Keratinocyte (primary cell): ENCODE measurements at regions not wholly inside any gene's neighbourhood (a gene's known extent, or its start where the extent isn't known, plus 50 kb on each side); places are given as distances from the start of the nearest gene placed in this dataset.

Experiments
- DNase-seq: peaks from one replicate; pipeline ENCODE4 v3.0.0-alpha.2; 2011; ENCODE audit warnings: low read depth, missing footprints, low spot score
- FAIRE-seq: peaks from 2 replicates; lab custom pipeline; 2011; peaks lifted over from hg19 to GRCh38; lab: Jason Lieb, UNC
- H2AFZ ChIP-seq: 2 replicates; pipeline ENCODE4 v1.6.0; 2012; ENCODE audit warnings: low read length, control low read depth, inconsistent platforms; ENCODE audit not compliant: control insufficient read depth
- H3K27ac ChIP-seq: 2 replicates; pipeline ENCODE4 v1.5.1; 2011; ENCODE audit warnings: low read length; ENCODE audit not compliant: control insufficient read depth, insufficient read depth
- H3K27me3 ChIP-seq: 3 replicates; pipeline ENCODE4 v1.6.0; 2011; ENCODE audit warnings: low read length; ENCODE audit not compliant: control insufficient read depth, insufficient read depth; ENCODE audit errors: extremely low read depth
- H3K36me3 ChIP-seq, 2 experiments: 2 replicates in 1 of 2; 3 replicates in 1 of 2; pipeline ENCODE4 v1.5.1; 2011; ENCODE audit warnings: low read length in 2 of 2, mild to moderate bottlenecking in 1 of 2; ENCODE audit not compliant: control insufficient read depth in 2 of 2, insufficient read depth in 2 of 2; ENCODE audit errors: extremely low read depth in 1 of 2
- H3K4me1 ChIP-seq: 3 replicates; pipeline ENCODE4 v1.5.1; 2011; ENCODE audit warnings: low read length; ENCODE audit not compliant: control insufficient read depth, insufficient read depth; ENCODE audit errors: extremely low read depth
- H3K4me2 ChIP-seq: 3 replicates; pipeline ENCODE4 v1.6.0; 2011; ENCODE audit warnings: low read depth, low read length; ENCODE audit not compliant: control insufficient read depth, insufficient read depth; ENCODE audit errors: extremely low read depth
- H3K4me3 ChIP-seq, 3 experiments: fragments of 200-600 bp in 1 of 3; sonication (generic) in 1 of 3; 2 replicates in 2 of 3; 3 replicates in 1 of 3; pipeline ENCODE4 v1.5.1; 2011 to 2016; ENCODE audit warnings: low read length in 3 of 3, mild to moderate bottlenecking in 3 of 3, control low read depth in 2 of 3, inconsistent platforms in 1 of 3, low read depth in 1 of 3, mixed read lengths in 1 of 3, mixed run types in 1 of 3, moderate library complexity in 1 of 3; ENCODE audit not compliant: control insufficient read depth in 2 of 3, insufficient read depth in 2 of 3; ENCODE audit errors: extremely low read depth in 1 of 3
- H3K79me2 ChIP-seq: 2 replicates; pipeline ENCODE4 v1.6.0; 2012; ENCODE audit warnings: low read length; ENCODE audit not compliant: control insufficient read depth, insufficient read depth
- H3K9ac ChIP-seq: 3 replicates; pipeline ENCODE4 v1.6.0; 2011; ENCODE audit warnings: low read length; ENCODE audit not compliant: control insufficient read depth, insufficient read depth; ENCODE audit errors: extremely low read depth
- H3K9me1 ChIP-seq: 3 replicates; pipeline ENCODE4 v1.6.0; 2011; ENCODE audit warnings: low read length; ENCODE audit not compliant: control insufficient read depth, insufficient read depth; ENCODE audit errors: extremely low read depth
- H3K9me3 ChIP-seq: 2 replicates; pipeline ENCODE4 v1.5.1; 2012; ENCODE audit warnings: low read depth, low read length; ENCODE audit not compliant: control insufficient read depth
- H4K20me1 ChIP-seq: 3 replicates; pipeline ENCODE4 v1.6.0; 2011; ENCODE audit warnings: low read length; ENCODE audit not compliant: control insufficient read depth, insufficient read depth; ENCODE audit errors: extremely low read depth
- EZH2 ChIP-seq: IDR thresholded peaks from one replicate; pipeline ENCODE4 v1.6.1; 2012; ENCODE audit warnings: inconsistent platforms, mild to moderate bottlenecking, low read length, moderate library complexity
- dilution Hi-C: fragments of 300-500 bp; cut with MboI; formaldehyde crosslinking; loops from one replicate; pipeline ENCODE4 v1.7.0; 2020; ENCODE audit warnings: low sequenced_read_pairs; ENCODE audit not compliant: extremely low pct_ligation_motif_present
- TF ChIP-seq, protein P1 (sequence below), 3 experiments: IDR thresholded peaks in 1 of 3; conservative IDR thresholded peaks in 1 of 3; optimal IDR thresholded peaks in 1 of 3; 2 replicates in 2 of 3; 3 replicates in 1 of 3; pipeline versions ENCODE3 to v1.5.1; 2011; ENCODE audit warnings: low read length in 3 of 3, mild to moderate bottlenecking in 3 of 3, moderate library complexity in 2 of 3, control low read depth in 1 of 3, inconsistent platforms in 1 of 3; ENCODE audit not compliant: insufficient read depth in 2 of 3; ENCODE audit errors: extremely low read depth in 1 of 3

DNA sequence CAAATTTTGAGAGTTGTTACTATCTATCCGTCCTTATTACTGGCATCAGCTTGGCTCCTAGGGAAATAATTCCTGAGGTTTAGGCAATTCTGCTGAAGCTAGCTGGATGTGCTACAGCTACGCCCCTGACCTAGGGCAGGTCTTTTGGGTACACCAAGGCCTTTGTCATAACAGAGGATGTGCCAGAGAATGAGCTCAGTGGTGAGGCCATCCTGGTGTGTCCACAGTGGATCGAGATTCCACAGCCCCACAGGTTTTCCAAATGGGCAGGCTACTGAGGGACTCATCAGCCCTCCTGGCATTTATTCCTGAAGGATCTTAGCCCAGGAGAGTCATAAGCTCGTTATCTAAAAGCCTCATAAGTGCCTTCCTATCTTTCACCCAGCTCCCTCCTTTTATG lies 475.2 kb upstream of the USP24 start:
- H3K4me3 ChIP-seq, result no peak overlapping the region
- no peak for TF ChIP-seq EZH2
- TF ChIP-seq, protein P1, sequence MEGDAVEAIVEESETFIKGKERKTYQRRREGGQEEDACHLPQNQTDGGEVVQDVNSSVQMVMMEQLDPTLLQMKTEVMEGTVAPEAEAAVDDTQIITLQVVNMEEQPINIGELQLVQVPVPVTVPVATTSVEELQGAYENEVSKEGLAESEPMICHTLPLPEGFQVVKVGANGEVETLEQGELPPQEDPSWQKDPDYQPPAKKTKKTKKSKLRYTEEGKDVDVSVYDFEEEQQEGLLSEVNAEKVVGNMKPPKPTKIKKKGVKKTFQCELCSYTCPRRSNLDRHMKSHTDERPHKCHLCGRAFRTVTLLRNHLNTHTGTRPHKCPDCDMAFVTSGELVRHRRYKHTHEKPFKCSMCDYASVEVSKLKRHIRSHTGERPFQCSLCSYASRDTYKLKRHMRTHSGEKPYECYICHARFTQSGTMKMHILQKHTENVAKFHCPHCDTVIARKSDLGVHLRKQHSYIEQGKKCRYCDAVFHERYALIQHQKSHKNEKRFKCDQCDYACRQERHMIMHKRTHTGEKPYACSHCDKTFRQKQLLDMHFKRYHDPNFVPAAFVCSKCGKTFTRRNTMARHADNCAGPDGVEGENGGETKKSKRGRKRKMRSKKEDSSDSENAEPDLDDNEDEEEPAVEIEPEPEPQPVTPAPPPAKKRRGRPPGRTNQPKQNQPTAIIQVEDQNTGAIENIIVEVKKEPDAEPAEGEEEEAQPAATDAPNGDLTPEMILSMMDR (optimal IDR thresholded peaks at IDR 0.05 in 1 of 3, IDR thresholded peaks at IDR 0.05 in 1 of 3, conservative IDR thresholded peaks at IDR 0.05 in 1 of 3; ENCODE audit: extremely low read depth in 1 of 3, insufficient read depth in 2 of 3, low read length in 3 of 3), result no peak
- no peaks in the 10 kb centered on the region for H3K9me3 ChIP-seq
- no peaks in the 10 kb centered on the region for H3K9me1 ChIP-seq
- no peak for DNase-seq
- H4K20me1 ChIP-seq, result no peaks in the 10 kb centered on the region
- no peak overlapping the region for H3K9ac ChIP-seq
- H3K79me2 ChIP-seq, result no peaks in the 10 kb centered on the region
- H2AFZ ChIP-seq, result no peak overlapping the region
- H3K27ac ChIP-seq, result no peak overlapping the region
- no peak overlapping the region for H3K4me2 ChIP-seq
- dilution Hi-C loops, result no loop called here
- peaks cover 3% of the 10 kb centered on the region for H3K4me1 ChIP-seq
- H3K36me3 ChIP-seq, result no peaks in the 10 kb centered on the region
- FAIRE-seq, result no peak
- H3K27me3 ChIP-seq, result no peaks in the 10 kb centered on the region

DNA sequence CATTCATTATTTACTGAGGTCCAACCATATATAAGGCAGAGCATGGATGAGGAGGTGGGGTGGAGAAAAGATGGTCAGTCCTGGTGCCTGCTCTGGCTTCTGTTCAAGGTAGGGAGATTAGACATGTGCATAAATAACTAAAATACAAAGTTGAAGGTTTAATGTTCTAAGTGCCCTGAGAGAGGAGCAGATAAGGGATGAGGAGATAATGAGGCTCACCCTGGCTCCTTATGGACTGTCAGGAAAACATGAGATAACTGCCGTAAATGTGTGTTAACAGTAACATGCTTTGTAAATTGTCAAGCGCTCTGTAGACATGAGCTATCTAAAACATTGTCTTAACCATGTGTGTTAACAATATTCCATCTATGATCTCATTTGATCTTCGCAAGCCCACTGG lies 474.6 kb upstream of the USP24 start:
- no peaks in the 10 kb centered on the region for H3K9me1 ChIP-seq
- FAIRE-seq (no peak), DNase-seq (no peak)
- H3K36me3 ChIP-seq, result no peaks in the 10 kb centered on the region
- no peak overlapping the region for H2AFZ ChIP-seq
- no peaks in the 10 kb centered on the region for H3K9me3 ChIP-seq
- dilution Hi-C loops, result no loop called here
- H3K27me3 ChIP-seq, result no peaks in the 10 kb centered on the region
- H3K9ac ChIP-seq, result no peak overlapping the region
- TF ChIP-seq EZH2, result no peak
- TF ChIP-seq, protein P1 (optimal IDR thresholded peaks at IDR 0.05 in 1 of 3, IDR thresholded peaks at IDR 0.05 in 1 of 3, conservative IDR thresholded peaks at IDR 0.05 in 1 of 3; ENCODE audit: extremely low read depth in 1 of 3, insufficient read depth in 2 of 3, low read length in 3 of 3), result no peak
- H3K79me2 ChIP-seq, result no peaks in the 10 kb centered on the region
- H3K4me2 ChIP-seq, result no peak overlapping the region
- no peaks in the 10 kb centered on the region for H4K20me1 ChIP-seq
- H3K4me3 ChIP-seq, result no peak overlapping the region
- no peak overlapping the region for H3K27ac ChIP-seq
- no peaks in the 10 kb centered on the region for H3K4me1 ChIP-seq
